Mesothelial cell of epicardium (in vitro differentiated cells): ENCODE measurements at regions not wholly inside any gene's neighbourhood (a gene's known extent, or its start where the extent isn't known, plus 50 kb on each side); places are given as distances from the start of the nearest gene placed in this dataset.

ENCODE experiments used
- DNase-seq, 2 experiments: peaks; one replicate each; pipeline ENCODE4 v3.0.0; 2021; ENCODE audit warnings: low spot score in 2 of 2; ENCODE audit not compliant: unreplicated experiment in 2 of 2
- H3K27ac Mint-ChIP-seq: 2 replicates; pipeline ENCODE4 v1.8.0; 2021; ENCODE audit warnings: mixed read lengths
- H3K27me3 Mint-ChIP-seq: 2 replicates; pipeline ENCODE4 v1.8.0; 2021; ENCODE audit warnings: low read depth, mixed read lengths
- H3K36me3 Mint-ChIP-seq: 2 replicates; pipeline ENCODE4 v1.8.0; 2021; ENCODE audit warnings: mixed read lengths
- H3K4me1 Mint-ChIP-seq: 2 replicates; pipeline ENCODE4 v1.8.0; 2021; ENCODE audit warnings: mixed read lengths
- H3K4me3 Mint-ChIP-seq: 2 replicates; pipeline ENCODE4 v1.8.0; 2021; ENCODE audit warnings: mild to moderate bottlenecking, moderate library complexity, mixed read lengths
- H3K9me3 Mint-ChIP-seq: 2 replicates; pipeline ENCODE4 v1.8.0; 2021; ENCODE audit warnings: mixed read lengths
- CTCF ChIP-seq: fragments of 200-600 bp; sonication (generic); IDR thresholded peaks from one replicate; pipeline ENCODE4 v1.5.0; 2021; ENCODE audit warnings: antibody characterized with exemption; ENCODE audit not compliant: unreplicated experiment

- H3K9me3 Mint-ChIP-seq, result peaks cover 3% of the 10 kb centered on the region
- no peak overlapping the region for H3K4me3 Mint-ChIP-seq
- peaks cover 3% of the 10 kb centered on the region for H3K4me1 Mint-ChIP-seq
- no peaks in the 10 kb centered on the region for H3K36me3 Mint-ChIP-seq
- no peak for DNase-seq
- H3K27me3 Mint-ChIP-seq, result no peaks in the 10 kb centered on the region
- no peak for TF ChIP-seq CTCF
- H3K27ac Mint-ChIP-seq, result no peak overlapping the region
These were observed 363.0 kb upstream of the CNTN5 start for GRCh38 chr11:98657711-98658110.

GRCh38 chr11:98659431-98659830 is 361.3 kb upstream of the CNTN5 start:
- Mint-ChIP-seq H3K4me1 (peaks cover 3% of the 10 kb centered on the region), H3K27me3 (no peaks in the 10 kb centered on the region), H3K9me3 (peaks cover 3% of the 10 kb centered on the region), H3K36me3 (no peaks in the 10 kb centered on the region), H3K27ac (no peak overlapping the region), H3K4me3 (no peak overlapping the region)
- no peak for TF ChIP-seq CTCF
- no peak for DNase-seq

GRCh38 chr11:98674390-98674789 is 346.4 kb upstream of the CNTN5 start:
- Mint-ChIP-seq H3K4me1 (no peaks in the 10 kb centered on the region), H3K27me3 (no peaks in the 10 kb centered on the region), H3K4me3 (no peak overlapping the region), H3K27ac (no peak overlapping the region), H3K36me3 (peaks cover 5% of the 10 kb centered on the region), H3K9me3 (peaks cover 24% of the 10 kb centered on the region)
- no peak for DNase-seq
- no peak for TF ChIP-seq CTCF

- no peak for DNase-seq
- H3K4me3 Mint-ChIP-seq, result no peak overlapping the region
- H3K36me3 Mint-ChIP-seq, result peaks cover 5% of the 10 kb centered on the region
- peaks cover 29% of the 10 kb centered on the region for H3K9me3 Mint-ChIP-seq
- no peak for TF ChIP-seq CTCF
- H3K4me1 Mint-ChIP-seq, result peaks cover 4% of the 10 kb centered on the region
- no peaks in the 10 kb centered on the region for H3K27me3 Mint-ChIP-seq
- H3K27ac Mint-ChIP-seq, result no peak overlapping the region
These were observed 341.1 kb upstream of the CNTN5 start for GRCh38 chr11:98679673-98680072.

- peaks cover 16% of the 10 kb centered on the region for H3K9me3 Mint-ChIP-seq
These were observed 319.2 kb upstream of the CNTN5 start for GRCh38 chr11:98701541-98701940.

More at GRCh38 chr11:98701541-98701940, 319.2 kb upstream of the CNTN5 start:
- no peak for TF ChIP-seq CTCF
- peaks cover 9% of the 10 kb centered on the region for H3K4me1 Mint-ChIP-seq
- H3K36me3 Mint-ChIP-seq, result no peaks in the 10 kb centered on the region
- DNase-seq, result no peak
- H3K27me3 Mint-ChIP-seq, result no peaks in the 10 kb centered on the region
- H3K4me3 Mint-ChIP-seq, result no peak overlapping the region
- no peak overlapping the region for H3K27ac Mint-ChIP-seq
